SKM-1 treated with dmso at 0.1 percent for 144 hours (cell line): ENCODE measurements at regions not wholly inside any gene's neighbourhood (a gene's known extent, or its start where the extent isn't known, plus 50 kb on each side); places are given as distances from the start of the nearest gene placed in this dataset.

Experiments
- DNase-seq: peaks from one replicate; lab custom pipeline; 2025; ENCODE audit not compliant: unreplicated experiment; lab: John Stamatoyannopoulos, UW

DNA sequence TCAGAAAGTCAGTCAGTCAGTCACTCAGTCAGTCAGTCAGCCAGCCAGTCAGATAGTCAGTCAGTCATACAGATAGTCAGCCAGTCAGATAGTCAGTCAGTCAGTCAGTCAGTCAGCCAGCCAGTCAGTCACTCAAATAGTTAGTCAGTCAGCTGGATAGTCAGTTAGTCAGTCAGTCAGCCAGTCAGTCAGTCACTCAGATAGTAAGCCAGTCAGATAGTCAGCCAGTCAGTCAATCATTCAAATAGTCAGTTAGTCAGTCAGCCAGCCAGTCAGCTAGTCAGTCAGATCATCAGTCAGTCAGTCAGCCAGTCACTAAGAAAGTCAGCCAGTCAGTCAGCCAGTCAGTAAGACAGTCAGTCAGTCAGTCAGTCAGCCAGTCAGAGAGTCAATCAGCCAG, 477.1 kb downstream of the AGTPBP1 start:
- no peak for DNase-seq

DNA sequence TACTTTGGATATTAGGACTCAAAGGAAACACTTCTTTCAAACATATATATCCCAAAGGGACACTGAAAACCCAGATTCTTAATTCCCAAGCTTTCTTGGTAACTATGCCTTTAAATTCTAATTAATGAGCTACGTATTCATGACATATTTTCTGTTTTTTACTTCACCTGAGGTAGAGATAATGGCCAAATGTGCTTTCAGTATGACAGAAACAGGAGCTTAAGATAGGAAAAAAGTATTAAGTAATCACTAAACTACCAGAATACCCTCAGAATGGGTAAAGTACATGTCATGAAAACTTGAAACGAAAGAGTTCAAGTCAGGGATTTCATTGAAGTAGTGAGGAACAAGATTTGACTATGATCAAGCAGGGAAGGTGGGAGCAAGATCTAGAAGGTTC, 478.5 kb downstream of the AGTPBP1 start:
- DNase-seq: no peak

DNA sequence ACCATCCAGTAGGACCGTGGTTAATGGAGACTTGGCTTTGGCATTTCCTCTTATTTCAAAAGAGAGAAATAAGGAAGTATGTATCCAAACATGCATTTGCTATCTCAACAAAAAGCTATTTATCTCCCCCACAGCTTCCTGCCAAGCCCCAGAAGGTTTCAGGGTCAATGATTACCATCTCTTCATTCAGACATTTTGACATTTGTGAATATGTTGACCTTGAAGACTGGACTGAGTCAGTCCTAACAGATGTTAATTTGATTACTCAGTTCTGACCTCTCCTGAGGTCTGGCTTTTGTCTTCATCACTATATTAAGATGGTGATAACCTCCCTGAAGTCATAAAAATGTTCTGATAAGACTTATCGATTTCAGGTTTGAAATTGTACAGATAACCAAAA, 479.4 kb downstream of the AGTPBP1 start:
- DNase-seq: peak; percentile 22

DNA sequence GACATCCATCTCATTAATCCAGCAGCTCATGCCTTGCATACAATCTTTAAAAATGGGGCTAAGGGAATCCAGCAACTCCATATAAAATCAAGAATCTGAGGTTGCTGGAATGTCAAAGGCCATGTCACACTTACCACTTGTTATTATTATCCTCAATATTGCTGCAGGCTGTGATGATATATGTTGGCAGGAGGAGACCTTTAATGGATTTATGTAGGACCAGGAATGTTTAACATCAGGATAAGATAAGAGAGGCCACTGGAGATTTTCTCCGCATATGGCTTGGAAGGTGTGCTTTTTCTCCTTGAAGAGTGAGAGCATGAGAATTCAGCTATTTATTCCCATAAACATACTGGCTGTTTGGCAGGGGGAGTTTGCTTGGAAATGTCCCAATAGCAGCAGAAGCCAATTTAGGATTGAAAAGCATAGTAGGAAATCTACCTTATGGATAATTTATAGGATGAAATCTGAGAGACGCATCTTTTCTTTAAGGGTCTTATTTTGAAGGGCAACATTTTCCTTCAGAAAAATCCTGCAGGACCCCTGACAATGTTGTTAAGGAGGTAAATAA, 481.4 kb downstream of the AGTPBP1 start:
- no peak for DNase-seq

DNA sequence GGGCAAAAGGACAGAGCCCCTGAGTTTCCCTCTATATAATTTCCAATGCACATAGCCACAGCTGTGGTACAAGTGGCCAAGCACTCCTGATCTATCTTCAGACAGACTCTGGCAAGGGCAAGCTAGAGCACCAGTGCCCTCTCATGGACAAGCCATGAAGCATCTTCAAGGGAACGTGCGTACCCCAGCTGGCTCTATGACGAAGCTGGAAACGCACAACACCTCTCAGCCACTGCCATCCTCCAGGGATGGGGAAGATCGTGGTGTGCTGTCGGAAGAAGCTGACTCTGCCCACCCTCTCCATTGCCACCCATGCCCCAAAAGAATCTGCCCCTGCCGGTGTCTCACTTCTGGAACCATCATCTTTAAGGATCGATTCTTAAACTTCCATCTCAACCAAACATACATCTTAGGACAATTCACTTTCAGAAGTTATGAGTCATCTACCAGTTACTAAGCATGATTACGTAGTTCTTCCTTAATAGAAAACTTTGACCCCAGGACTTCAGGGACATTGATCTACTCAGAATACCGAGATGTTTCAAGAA, 482.9 kb downstream of the AGTPBP1 start:
- peak; percentile 4 for DNase-seq

DNA sequence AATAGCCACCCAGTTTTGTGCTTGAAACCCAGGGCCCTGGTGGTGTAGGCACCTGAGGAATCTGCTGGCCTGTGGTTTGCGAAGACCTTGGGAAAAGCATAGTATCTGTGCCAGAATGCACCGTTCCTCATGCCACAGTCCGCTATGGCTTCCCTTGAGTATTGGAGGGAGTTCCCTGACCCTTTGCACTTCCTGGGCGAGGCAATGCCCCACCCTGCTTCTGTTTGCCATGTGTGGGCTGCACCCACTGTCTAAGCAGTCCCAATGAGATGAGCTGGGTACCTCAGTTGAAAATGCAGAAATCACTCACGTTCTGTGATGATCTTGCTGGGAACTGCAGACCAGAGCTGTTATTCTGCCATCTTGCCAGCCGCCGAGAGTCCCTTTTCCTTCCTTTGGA, 483.5 kb downstream of the AGTPBP1 start:
- DNase-seq: no peak

DNA sequence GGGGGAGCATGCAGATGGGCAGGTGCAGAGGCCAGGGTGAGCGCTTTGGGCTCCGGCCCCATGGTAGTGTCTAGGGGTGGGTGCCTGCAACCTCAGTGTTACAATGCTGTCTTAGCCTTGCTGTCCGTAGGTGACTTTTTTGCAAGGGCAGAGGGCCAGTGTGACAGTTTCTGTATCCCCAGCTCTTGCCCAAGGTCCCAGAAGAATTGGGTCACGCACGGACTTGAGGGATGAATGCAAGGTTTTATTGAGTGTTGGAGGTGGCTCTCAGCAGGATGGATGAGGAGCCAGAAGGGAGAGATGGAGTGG, 492.5 kb downstream of the AGTPBP1 start:
- no peak for DNase-seq

DNA sequence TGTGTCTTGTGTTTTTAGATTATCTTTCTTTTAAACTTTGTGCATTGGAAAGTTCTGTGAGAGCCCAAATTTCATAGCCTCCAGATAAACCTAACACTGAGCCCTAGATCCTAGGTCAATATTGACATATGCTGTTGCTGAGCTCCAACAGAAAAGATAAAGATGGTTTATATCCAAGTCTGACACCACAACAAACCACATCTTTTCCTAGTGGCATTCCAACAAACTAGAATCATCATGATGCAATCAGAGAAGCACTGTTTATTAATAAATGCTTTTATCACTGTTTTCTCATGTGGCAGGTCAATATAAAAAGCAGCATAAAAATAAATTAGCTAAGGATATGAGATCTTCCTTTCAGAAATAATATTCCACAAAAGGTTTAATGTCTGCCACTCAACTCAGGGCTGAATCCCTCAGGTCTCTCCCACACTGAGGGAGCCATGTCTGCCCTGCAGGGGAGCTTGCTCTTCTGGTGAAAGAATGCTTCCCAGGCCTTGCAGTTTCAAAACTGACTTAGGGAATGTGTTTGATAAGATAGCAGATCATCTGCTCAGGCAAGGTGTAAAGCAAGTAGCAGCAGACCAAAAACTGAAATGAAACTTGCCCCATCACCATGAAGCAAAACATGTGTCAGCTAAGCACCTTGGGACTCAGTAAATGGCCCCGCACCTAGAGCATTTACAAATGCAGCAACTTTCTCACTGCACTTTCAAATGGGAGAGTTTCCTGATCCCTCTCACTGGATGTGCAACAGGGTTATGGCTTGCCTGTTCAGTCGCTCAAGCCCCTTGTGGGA, 493.0 kb downstream of the AGTPBP1 start:
- no peak for DNase-seq

DNA sequence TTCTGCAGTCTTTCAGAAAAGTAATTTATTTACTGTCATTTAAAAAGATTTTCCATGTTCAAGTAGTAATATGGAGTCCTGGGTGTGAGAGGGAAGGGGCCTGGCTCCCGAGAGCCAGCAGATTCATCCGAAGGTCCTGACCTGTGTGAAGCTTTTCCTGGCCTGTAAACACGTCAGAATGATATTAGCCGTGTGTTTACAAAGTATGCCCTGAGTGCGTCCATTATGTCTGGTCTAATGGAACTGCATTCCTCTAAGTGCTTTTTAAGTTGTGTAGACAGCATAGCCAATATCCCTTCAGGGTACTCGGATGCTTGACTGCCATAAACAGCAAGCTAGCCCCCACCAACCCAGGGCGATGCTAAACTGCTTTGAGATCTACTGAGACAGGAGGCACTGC, 495.2 kb downstream of the AGTPBP1 start:
- no peak for DNase-seq

DNA sequence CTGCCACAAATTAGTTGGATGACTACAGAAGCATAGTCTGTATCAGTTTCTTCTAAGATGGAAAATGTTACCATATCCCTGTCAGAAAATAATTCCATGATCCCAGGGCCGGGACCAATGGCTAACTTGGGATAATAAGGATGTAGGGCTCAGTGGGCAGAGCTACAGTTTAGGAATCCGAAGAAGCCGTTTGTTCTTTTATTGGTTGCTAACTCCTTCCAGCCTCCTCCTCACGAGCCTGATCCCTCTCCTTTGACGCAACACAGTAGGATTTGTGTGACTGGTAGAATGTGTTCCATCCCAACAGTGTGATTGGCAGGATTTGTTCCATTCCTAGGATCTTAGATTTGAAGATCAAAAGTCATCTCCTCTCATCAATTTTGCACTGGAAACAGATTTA, 496.9 kb downstream of the AGTPBP1 start:
- no peak for DNase-seq

DNA sequence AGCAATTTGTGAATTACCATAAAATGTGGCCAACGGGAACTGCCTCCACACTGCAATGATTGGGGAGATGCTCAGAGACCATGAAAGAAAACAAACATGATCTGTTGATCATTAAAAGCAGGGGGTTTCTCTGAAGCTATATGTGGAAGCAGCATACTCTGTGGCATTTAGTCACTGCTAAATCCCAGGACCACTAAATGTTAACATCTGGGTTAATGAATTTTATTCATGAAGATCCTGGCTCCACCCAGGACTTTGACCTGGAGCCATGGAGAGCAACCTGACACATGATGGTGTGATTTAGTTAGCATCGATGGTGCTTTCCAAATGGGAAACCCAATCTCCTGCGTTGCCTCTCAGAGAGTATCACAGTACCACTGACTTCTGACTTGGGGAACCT, 497.8 kb downstream of the AGTPBP1 start:
- DNase-seq: no peak

DNA sequence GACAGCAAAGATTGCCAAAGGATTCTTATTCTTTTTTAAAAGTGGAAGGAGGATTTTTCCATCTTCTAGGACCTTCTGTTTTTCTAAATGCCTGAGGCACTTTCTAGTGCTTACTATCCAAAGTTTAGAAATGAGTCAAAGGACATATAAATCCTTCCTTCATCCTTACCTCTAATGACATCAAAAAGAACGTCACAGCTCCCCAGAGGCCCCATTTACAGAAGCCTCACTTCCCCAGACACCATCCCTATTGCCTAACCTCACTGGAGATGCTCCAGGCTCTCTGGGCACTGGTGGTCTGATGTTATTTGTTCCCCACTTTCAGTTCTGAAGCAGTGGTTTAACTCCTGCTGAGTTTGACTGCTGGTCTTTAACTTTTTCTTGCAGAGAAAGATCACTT, 504.3 kb downstream of the AGTPBP1 start:
- no peak for DNase-seq

DNA sequence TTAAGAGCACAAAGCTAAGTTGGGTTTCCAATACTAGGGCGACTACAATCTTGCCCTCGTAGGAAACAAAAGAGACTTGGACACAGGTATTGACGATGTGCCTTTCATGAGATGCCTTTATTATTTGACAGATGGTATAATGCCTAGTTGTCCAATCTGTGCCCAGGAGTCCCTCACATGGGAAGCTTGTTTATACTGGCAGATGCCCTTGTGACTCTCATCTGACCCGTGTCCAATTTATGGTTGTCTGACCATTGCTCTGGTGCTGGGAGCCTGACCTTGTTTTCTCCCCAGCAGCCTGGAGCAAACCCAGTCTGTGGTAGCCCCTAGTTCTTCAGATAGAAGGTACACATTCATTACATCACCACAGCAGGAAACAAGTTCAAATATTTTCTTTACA, 511.7 kb downstream of the AGTPBP1 start:
- no peak for DNase-seq

DNA sequence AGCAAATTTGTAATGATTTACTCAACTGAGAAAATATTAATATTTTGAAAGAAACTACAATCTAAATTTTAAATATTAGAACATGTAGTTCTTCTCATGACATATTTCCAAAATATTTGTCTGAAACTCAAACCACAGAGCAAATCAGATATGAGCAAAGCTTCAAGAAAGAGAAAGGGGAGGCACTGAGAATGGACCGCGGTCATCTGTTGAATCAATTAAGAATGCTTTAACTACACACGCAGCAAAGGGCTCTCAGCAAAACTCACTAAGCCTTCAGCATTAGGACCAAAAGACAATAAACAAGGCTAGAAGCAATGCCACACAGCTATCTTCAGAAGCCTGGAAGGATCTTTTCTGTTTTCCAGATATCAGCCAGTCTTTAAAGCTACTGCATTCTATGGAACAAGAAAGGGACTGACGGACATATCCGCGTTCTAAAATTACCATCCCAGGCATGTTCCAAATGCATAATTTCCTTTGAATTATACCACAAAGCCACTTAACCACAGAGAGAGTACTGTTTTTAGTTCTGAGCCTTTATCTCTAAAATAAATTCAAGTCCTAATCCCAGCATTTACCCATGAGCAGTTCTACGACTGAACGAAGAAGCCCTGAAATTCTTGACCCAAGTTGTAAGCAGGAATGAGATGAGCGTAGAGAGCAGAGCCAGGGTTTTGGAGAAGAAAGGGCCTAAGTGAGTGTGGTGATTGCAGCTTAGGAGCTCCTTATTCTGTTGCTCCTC, 513.5 kb downstream of the AGTPBP1 start:
- no peak for DNase-seq

DNA sequence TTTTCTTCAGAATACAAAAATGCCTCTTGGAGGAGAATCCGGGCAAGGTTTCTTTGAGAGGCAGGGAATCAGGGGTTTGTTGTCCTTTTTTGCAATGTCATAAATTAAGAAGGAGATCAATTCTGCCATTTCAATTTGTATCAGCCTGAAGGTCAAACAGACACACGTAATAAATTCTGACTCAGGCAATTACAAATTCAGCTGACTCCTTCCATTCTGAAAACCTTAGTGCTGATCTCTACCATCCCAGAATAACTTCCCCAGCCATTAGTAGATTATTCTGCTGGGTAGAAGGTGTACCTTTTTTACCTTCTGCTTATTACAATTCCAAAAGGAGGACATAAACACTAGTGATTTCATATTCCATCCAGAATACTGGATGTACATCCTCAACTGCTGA, 516.6 kb downstream of the AGTPBP1 start:
- DNase-seq: no peak

DNA sequence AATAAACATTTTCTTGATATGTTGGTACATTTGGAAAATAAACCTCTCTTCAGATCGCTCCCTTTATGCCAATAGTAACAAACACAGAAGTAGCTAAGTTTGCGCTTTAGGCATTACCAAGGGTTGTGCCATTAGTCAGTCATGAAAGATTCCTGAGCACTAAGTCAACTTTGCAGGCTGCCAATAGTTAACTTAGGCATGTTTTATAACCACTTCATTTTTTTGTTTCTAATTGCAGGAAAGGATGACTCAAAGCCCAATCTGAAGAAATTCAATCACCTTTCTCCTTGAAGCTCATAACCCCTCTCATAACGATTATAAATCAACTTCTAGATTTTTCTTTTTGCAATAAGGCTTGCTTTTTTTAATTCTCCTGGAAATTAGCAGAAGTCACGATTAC, 517.0 kb downstream of the AGTPBP1 start:
- no peak for DNase-seq

DNA sequence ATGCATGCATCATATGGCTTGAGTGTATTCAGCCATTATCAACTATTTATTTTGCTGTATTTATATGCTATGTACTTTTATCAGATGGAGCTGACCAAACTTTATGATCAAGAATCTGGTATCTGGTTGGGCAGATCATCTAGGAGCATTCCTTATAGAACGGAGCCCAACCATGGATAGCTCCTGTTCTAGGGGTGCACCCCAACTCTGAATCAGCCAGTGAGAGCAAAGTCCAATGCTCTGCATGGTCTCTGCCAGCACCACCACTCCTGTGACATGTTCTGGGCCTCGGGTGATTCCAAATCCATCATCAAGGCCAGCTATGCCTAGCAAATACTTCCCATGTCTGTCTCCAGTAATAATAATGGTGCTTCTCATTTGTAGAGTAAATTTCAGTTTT, 517.5 kb downstream of the AGTPBP1 start:
- DNase-seq: no peak

DNA sequence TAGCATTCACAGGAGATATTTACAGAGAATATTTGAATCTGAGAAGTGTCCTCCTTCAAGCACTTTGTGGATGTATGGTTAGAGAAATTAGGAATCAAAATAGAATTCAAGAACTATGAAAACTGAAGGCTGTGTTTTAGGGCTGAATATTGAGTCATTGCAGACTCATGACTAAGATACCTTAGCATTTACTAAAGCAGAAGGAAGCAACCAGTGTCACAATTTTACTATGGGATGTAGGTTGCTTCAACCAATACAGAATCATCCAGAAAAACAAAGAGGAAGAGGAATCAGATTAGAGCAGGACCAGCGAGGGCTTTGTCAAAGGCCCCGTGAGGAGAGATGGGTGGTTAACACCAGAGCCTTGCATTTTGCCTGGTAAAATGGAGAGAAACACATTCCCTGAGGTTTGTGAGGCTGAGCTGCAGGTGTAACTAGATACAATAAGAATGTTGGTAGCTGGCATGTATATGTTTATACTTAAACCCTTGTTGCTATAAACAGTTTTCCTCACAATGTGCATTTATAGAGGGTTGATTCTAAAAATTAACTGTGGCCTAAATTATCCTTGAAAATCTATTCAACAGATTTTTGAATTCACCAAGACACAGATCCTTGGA, 518.1 kb downstream of the AGTPBP1 start:
- DNase-seq: peak; percentile 1

DNA sequence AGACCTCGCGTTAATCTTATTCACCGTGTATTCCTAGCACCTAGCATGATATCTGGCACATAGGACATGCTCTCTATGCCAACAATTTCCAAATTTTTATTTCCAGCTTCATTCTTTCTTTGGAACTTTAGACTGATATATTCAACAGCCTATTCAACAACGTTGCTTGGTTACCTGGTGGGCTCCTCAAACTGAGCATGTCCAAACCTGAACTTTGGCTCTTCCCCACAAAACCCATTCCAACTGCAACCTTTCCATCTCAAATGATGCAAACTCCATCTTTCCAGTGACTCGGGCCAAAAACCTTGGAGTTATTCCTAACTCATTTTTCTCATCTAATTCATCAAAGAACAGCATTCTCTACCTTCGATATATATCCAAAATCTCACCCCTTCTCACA, 525.2 kb downstream of the AGTPBP1 start:
- DNase-seq: no peak

DNA sequence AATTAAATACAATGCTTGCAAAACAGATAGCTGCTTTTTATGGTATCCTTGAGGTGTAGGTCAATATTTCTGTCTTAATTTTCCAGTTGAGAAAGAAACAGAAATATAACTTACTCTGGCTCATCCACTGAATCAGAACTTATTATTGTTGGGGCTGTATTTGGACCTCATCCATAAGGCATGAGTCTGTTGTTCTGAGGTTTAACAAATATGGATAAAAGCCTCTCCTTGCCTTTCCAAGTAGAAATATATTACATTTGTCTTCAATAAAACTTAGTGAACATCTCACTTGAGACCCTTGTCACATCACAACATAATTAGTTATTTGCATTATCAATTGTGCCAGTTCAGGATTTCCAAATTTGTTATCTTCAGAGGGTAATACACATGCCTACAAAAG, 525.8 kb downstream of the AGTPBP1 start:
- no peak for DNase-seq

DNA sequence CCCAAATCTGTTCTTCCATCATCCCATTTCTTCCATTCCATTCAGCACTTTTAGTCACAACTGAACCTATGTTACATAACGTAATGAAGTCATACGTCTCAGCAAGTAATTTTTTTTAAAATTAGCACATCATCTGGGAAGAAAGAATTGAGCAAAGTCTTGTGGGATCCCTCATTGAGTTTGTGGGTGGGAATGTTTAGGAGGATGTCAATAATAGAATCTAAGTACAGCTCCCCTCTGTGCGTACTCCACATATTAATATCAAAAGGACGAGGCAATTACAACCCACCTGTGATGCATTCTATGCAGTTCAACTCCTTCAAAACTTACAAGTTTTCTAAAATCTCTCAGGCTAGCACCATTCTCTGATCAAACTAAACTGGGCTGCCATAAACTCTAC, 526.3 kb downstream of the AGTPBP1 start:
- no peak for DNase-seq
